Skin of body (tissue), 1 donor: ENCODE measurements at regions not wholly inside any gene's neighbourhood (a gene's known extent, or its start where the extent isn't known, plus 50 kb on each side); places are given as distances from the start of the nearest gene placed in this dataset.

Experiments used
- DNase-seq: peaks from one replicate; lab custom pipeline; 2025; lab: John Stamatoyannopoulos, UW

DNA sequence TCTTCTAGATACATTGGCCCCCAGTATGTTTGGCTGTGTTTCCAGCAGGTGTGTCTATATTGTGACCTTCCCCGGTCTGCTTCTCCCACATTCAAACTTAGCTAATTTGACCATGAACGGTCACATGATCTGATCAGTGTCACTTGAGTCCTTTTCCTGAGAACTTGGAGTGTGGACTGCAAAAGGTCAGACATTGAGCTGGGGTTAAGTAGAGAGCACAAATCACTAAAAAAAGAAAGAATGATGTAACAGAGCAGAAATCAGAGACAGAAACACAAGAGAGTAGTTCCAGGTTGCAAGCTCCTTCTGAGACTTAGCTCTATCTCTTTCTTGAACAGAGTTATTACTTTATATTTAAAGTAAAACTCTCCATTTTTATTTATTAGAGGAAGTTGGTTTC is 733.9 kb downstream of the CBLN4 start:
- no peak for DNase-seq

DNA sequence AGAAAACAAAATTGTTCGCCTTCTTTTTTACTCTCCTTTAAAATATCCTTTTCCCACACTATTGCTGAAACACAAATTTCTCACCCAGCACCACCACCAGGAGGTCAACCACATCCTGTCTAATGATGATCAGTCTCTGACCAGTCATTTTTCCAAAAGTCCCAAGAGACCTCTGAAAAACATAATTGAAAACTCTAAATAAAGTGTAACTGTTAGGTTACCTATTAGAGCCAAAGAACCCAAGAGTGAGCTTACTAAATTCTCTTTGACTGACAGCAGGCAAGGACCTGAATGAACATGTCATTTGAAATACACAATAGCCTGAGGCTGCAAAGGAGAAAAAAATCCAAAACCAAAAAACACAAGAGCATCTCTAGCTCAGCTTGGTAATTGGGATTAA is 735.4 kb downstream of the CBLN4 start:
- no peak for DNase-seq

DNA sequence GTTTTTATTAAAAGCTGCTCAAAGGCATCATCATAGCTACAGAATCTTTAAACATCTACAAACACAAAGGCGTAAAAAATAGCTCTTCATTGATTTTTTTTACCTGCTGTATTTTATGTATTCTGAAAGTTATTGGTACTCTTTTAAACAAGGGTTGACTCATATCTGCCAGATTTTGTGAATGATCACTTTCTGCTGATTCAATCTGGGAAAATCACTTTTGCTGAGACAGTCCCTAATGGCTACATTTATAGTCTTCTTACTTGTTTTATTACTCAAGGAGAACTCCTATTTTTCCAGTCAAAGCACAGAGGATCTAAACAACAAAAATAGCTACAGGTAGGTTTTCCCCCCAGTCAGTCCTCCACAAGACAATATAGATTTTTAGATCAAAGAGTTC is 739.0 kb downstream of the CBLN4 start:
- no peak for DNase-seq

DNA sequence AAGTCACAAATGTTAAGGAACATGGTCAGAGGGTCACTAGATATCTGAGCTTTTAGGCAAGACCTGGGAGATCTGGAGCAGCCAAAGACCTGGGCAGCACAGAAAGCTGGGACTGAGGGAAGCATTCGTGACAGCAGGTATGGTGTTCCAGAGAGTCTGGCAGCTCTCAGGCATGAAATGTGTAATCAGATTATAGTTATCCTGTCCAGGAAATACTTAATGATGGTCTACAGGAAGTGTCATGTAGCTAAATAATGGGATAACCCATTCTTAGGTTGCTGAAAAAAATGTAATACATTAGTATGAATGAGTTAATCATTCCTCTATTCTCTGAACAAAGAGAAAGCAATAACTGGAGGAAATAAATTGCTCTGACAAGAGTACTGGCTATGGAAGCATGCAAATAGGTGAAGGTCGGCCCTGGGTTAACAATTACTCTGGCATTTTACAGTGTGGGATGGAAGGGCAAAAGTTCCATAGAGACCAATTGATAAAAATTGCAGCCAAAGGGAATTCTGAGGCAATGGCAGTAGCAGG is 740.5 kb downstream of the CBLN4 start:
- DNase-seq = no peak

DNA sequence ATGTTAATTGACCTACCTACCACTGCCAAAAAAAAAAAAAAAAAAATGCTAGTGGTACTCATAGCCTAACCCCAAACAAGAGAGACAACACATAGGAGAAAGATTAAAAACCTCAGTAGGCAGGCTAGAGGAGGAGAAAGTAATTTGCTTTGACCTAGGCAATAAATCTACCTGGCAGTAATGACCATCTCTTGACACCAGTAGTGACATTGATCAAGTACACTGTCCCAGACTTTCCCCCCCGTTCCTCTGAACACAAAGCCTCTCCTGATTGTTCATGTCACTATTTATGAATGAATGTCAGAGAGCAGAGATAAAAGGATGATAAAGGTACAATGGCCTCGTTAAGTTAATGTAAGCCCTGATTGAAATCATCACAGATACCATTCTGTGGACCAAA is 746.8 kb downstream of the CBLN4 start:
- no peak for DNase-seq

DNA sequence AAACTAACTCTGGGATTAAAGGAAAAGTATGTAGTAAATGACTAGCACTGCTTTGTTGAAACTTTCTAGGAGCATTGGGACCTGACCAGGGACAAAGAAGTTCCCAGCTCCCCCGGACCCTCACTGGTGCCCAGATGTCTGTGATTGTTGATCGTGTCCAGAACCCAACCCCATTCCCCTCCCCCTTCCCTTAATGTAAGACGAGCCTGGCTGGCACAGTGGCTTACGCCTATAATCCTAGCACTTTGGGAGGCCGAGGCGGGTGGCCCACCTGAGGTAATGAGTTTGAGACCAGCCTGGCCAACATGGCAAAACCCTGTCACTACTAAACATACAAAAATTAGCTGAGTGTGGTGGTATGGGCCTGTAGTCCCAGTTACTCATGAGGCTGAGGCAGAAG is 750.3 kb downstream of the CBLN4 start:
- DNase-seq = no peak

DNA sequence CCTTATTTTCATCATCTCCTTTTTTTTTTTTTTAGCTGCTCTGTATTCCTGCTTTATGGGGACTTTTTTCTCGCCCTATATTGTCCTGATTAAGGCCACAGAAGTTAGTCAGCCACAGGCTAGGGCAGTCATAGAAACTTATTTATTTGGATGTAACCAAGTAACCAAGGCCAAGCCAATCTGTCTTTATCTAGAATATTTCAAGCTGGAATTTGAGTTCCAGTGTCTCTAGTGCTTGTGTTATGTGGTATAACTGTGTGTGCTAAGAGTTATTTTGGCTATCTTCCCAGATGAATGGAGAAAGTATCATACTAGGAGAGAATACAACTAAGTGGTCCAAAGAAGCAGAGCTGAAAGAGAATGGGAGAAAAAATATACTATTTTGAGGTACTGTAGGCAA is 751.5 kb downstream of the CBLN4 start:
- no peak for DNase-seq

DNA sequence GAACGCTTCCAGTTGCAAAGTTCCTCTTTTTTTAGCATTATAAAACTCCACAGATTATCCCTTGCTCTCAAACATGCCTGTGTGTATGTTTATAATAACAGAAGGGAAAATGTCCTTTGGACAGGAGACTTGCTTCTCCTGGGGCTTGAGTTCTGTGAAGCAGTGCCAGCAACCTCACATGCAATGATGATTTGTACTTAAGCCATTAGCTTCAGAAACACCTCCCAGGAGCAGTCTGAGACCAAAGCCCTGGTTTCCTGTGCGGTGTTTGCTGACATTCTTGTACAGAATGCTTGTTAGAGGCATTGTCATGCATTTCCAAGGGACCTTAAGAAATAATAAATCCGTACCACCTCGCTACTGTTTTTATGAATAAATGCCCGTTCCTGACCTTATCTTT is 752.8 kb downstream of the CBLN4 start:
- no peak for DNase-seq

DNA sequence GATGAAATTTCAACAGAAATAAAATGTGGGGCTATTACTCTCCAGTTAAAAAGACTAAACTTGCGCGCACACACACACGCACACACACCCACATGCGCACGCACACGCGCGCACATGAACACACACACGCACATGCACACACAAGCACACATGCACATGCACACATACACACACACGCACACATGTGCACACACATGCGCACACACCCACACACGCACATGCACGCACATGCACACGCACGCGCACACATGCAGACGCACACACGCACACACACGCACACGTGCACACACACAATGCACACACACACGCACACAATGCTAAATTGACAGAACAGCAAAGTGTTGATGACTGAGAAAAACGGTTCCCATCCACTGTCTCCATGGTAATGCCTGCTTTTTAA is 754.1 kb downstream of the CBLN4 start:
- DNase-seq = no peak

DNA sequence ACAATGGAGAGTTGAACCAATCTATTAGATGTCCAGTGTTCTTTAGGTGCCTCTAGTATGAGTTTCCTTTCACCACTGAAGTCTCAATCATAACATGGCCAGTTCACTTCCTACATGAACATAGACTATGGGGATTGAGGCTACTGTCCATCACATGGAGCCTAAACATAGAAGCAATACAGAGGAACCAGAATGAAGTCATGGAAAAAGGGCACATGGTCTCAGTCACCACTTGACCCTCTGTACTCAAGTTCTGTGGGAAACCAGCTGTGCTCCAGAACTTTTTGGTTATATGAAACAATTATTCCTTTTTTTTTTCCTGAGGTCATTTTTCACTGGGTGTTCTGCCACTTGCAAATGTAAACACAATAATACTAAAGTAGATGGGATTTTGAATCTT is 762.5 kb downstream of the CBLN4 start:
- no peak for DNase-seq

DNA sequence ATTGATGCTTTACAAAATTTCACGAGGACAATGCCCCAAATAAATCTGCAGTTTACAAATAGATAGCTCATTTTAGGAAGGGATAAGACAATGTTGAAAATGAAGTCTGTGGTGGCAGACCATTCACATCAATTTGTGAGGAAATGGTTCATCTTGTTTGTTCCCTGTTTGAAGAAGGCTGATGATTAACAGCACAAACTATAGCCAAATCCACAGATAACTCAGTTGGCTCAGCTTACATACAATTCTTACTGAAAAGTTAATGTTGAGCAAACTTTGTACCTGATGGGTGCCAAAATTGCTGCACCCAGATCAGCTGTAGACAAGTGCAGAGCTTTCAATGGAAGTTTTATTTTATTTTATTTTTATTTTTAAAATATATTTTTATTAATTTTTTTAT is 763.9 kb downstream of the DOK5 start:
- no peak for DNase-seq

DNA sequence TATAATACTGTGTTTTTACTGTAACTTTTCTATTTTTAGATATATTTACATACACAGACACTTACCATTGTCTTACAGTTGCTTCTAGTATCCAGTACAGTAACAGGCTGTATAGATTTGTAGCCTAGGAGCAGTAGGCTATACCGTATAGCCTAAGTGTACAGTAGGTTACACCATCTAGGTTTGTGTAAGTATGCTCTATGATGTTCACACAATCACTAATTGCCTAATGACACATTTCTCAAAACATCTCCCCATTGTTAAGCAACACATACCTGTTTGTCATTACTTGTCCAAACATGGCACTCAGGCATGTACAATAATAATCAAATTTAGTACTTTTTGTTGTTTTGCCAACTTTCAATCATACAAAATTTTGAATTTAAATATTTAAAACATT is 757.3 kb downstream of the DOK5 start:
- DNase-seq = no peak

DNA sequence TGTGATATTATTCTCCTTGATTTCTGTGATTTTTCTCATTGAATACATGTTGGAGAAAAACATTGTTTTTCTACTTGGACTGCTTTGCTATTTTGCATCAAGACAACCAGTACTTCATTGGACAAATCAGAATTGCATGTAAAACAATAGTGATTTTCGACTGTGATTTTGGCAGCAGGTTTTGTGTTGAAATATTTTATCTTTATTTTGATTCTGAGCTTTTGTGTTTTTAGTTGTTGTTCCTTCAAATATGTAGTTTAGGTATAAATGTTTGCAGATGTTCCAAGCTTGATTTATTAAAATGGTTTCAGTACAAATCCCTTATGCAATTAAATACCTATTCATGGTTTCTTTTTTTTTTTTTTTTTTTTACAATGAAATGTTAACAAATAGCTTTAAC is 754.1 kb downstream of the DOK5 start:
- peak; percentile 11 for DNase-seq

DNA sequence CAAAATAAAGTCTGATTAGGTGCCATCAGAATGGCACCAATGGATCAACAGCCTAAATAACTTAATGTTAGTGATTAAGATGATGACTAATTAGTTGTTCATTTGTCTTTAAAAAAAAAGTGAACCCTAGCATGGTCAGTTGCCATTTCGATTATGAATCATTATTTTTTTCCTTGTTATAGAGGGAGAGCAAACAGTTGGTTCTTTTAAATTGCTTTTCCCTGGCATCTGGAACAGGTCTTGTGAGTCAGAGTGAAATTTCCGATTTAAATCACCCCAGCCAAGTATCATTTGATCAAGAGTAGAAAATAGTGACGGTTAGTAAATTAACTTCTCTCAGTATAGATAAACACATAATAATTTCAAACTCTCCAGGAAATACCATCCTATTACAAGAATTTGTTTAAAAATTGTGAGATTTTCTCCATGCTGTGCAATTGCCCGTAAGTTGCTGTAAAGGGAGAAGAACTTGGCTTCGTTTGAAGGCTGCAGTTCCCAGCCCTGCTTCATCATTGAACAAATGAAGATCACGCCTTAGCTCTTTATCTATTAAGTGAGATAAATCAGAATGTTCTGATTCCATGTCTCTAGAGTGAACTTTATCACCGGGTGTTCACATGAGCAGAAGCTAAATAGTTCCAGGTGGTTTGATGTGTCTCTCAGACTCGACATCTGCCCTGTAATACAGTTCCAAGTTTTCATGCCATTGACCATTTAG is 741.3 kb downstream of the DOK5 start:
- DNase-seq = no peak

DNA sequence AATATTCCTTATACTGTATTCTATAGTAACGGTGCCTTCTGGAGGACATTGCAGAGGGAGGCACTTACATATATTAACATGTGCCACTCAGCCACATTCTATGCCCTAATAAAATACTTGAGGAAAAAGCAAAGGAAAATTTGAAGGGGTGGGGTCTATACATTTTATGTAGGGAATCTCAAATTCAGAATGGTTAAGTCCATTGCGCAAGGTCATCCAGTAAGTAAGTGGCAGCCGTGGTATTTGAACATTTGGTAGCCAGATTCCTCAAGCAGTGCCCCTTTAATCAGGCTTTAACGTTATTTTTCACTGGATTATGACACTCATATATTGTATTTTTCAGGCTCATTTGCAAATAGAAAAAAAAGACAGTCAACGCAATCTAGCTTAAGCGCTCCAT is 738.3 kb downstream of the DOK5 start:
- no peak for DNase-seq

DNA sequence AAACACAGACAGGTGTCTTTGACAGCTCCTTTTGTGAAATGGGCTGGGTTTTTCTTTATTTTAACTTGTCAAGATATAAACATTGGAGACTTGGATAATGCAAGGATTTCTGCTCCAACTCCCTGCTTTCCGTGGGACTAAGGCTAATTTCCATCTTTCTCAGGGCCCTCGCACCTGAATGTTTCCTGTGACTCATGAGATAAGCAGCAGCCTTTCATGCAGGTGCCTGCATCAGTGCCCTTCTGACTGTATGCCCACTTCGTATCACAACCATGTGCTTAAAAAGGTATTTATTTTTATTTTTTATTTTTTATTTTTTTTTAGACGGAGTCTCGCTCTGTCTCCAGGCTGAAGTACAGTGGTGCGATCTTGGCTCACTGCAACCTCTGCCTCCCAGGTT is 736.1 kb downstream of the DOK5 start:
- DNase-seq = no peak

DNA sequence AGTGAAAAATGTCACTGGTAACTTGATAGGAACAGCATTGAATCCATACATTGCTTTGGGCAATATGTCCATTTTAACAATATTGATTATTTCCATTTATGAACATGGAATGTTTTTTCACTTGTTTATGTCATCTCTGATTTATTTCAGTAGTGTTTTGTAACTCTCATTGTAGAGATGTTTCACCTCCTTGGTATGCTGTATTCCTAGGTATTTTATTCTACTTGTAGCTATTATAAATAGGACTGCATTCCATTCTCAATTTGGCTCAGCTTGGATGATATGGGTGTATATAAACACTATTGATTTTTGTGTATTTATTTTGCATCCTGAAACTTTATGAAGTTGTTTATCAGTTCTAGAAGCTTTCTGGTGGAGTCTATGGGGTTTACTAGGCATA is 730.3 kb downstream of the DOK5 start:
- no peak for DNase-seq

DNA sequence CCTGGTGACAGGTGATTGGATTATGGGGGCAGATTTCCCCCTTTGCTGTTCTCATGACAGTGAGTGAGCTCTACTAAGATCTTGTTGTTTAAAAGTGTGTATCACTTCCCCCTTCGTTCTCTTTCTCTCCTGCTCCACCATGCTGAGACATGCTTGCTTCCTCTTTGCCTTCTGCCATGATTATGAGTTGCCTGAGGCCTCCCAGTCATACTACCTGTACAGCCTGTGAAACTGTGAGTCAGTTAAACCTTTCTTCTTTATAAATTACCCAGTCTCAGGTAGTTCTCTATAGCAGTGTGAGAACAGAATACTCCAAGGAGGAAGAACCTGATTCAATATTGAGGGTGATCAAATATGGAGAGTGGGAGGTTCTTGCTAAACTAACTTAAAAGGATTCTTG is 724.9 kb downstream of the DOK5 start:
- no peak for DNase-seq

DNA sequence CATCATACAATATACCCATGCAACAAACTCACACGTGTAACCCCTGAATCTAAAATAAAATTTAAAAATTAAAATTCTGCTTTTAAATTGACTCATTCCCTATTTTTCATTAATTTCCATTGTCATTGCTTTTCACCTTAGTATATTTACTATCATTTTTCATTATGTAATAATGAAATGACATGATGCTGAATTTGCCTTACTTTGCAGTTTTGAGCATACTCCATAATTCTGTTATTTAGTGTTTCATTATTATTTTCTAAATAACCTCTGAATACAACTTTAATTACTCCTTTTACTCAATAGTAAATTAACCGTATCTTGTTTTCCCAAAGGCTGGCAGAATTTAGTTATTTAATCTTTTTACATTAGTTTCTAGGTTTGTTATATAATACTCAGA is 719.6 kb downstream of the DOK5 start:
- no peak for DNase-seq

DNA sequence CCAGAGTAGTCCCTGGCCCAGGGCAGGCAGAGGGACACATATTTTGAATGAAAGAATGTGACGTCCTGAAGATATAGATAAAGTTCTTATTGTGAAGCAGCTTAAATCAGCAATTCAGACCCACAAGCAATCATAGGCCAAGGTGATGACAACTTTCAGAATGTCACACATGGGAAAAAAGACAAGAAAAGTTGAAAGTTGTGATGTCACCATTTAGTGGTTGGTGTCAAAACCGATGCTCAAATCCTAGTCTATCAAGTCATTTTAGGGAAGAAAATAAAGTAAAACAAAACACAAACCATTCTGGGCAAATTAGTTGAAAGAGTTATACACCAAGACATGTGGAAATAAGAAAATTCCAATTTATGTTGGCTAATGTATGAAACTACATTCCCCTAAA is 710.8 kb downstream of the DOK5 start:
- no peak for DNase-seq

DNA sequence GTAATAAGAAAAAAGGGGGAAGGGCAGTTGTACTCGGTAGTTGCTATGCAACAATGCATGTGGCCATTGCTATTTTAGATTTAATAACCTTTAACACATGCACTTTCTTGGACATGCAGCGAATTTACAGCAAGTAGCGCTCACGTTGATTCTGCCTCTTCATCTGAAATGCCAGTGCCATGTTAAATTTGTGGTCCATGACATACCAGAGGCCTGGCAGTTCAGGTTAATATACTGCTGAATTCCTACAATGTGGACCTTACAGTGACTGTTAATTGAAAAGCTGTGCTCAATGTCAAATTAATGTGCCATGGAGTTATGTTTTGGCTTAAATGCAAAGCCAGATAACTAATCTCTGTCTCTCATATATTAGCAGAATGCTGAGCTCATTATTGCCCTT is 699.7 kb downstream of the DOK5 start:
- no peak for DNase-seq

DNA sequence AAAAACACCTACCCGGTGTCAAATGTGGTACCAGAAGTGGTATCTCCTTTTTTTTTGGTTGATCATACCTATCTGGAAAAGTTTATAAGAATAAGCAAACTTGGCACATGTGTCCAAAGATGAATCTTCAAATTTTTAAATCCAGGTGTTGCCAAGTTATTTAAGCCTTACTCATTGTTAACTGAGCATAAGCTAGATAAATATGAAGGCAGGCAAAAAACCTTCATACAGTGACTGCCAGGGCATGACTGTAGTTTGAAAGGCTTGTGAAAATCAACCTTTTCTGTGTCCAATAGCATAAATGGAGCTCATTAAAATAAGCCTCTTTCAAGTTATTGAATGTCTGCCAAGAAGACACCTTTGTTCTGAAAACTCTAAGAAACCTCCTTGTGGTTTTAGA is 699.2 kb downstream of the DOK5 start:
- DNase-seq = no peak

DNA sequence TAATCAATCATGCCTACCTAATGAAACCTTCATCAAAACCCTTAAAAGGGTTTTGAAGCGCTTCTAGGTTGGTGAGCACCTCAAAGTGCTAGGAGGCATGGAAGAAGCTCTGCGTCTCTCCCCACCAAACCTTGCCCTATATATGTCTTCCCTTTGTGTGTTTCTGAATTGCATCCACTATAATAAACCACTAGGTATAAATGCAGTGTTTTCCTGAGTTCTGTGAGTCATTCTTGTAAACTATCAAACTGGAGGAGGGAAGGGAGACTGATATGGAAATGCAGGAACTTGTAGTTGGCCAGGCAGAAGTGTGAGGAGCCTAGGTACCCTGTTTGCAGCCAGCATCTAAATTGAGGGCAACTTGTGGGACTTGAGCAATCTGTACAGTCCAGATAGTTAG is 698.8 kb downstream of the DOK5 start:
- no peak for DNase-seq

DNA sequence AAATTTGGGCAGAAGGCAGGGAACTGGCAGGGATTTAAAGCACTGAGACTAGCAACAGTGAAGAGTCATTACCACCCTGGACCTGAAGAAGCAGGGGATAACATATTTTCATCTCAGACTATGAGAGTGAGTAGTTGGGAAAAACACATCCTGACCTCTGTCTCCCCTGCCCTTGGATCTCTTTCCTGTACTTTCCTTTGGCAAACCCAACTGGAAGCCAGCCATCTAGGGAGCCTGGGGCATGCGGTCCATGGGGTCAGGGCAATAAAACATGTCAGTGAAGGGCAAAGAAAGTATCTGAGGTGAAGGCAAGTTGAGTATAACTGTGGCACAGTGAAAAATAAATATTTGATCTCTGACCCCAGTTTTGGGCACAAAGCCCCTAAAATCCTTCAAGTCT is 698.2 kb downstream of the DOK5 start:
- no peak for DNase-seq
